ENCODE measurements at regions not wholly inside any gene's neighbourhood (a gene's known extent, or its start where the extent isn't known, plus 50 kb on each side); places are given as distances from the start of the nearest gene placed in this dataset.

- TF ChIP-seq, protein P1, sequence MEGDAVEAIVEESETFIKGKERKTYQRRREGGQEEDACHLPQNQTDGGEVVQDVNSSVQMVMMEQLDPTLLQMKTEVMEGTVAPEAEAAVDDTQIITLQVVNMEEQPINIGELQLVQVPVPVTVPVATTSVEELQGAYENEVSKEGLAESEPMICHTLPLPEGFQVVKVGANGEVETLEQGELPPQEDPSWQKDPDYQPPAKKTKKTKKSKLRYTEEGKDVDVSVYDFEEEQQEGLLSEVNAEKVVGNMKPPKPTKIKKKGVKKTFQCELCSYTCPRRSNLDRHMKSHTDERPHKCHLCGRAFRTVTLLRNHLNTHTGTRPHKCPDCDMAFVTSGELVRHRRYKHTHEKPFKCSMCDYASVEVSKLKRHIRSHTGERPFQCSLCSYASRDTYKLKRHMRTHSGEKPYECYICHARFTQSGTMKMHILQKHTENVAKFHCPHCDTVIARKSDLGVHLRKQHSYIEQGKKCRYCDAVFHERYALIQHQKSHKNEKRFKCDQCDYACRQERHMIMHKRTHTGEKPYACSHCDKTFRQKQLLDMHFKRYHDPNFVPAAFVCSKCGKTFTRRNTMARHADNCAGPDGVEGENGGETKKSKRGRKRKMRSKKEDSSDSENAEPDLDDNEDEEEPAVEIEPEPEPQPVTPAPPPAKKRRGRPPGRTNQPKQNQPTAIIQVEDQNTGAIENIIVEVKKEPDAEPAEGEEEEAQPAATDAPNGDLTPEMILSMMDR (IDR thresholded peaks at IDR 0.05 in 4 of 5, conservative IDR thresholded peaks at IDR 0.05 in 1 of 5) = no peak
- no peak for TF ChIP-seq POLR2A (IDR thresholded peaks at IDR 0.05)
Measured at GRCh38 chr4:126991965-126992364, 640.8 kb upstream of the INTU start.
